HG02884 (cell line): ENCODE measurements at regions not wholly inside any gene's neighbourhood (a gene's known extent, or its start where the extent isn't known, plus 50 kb on each side); places are given as distances from the start of the nearest gene placed in this dataset.

Source experiments
- ATAC-seq: cut with Tn5 transposase; IDR thresholded peaks from one replicate; pipeline ENCODE4 v1.9.1; 2021; ENCODE audit warnings: mild to moderate bottlenecking, moderate library complexity; ENCODE audit not compliant: unreplicated experiment

DNA sequence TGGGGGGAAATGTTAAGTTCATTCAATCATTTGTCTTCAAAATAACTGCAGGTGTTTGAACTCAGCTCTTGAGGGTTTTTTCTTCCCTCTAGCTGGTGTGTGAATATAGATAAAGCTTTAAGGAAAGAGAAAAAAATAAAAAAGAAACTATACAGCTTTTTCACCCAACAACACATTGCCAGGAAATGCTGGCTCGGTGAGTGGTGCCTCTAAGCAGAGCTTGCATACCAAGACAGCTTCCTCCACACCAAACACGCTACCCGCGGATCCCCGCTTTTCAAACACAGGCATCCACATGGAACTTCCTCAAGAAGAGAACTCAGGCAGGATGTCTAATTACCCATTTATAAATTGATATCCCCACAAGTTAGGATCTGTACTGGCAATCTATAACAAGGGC lies 69.8 kb upstream of the TANK start:
- peak; percentile 38 for ATAC-seq

- no peak for ATAC-seq
These were observed 64.9 kb upstream of the TANK start for GRCh38 chr2:161095314-161095713.

GRCh38 chr2:161096336-161096735 lies 63.9 kb upstream of the TANK start:
- ATAC-seq = no peak

- ATAC-seq = no peak
These were observed 63.1 kb upstream of the TANK start for GRCh38 chr2:161097157-161097556.

GRCh38 chr2:161100211-161100895 lies 59.9 kb upstream of the TANK start:
- no peak for ATAC-seq

- ATAC-seq = no peak
These were observed 58.8 kb upstream of the TANK start for GRCh38 chr2:161101406-161101805.

- ATAC-seq = no peak
These were observed 57.3 kb upstream of the TANK start for GRCh38 chr2:161102770-161103450.

- ATAC-seq = no peak
These were observed 56.8 kb upstream of the TANK start for GRCh38 chr2:161103451-161103831.

DNA sequence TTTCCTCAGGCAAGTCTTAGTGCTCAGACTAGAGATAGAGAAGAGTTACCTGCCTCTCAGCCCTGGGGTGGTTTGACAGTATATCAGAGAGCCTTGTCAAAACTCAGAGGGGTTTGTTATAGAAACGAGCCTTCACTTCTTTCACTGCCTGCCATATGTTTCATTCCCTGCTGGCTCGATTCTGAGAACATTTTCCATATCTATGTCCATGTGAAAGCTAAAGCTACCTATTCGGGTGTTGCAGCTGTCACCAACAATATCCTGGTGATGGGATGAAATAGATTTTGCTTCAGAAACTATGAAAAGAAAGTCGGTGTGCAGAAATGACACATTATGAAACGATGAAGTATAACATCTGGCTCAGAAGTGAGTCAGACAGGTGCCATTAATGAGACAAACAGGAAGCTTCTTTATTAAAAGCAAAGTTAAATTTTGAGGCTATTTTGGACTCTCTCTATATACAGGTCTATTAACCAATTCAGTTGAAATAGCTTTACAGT lies 56.1 kb upstream of the TANK start:
- peak; percentile 88 for ATAC-seq

DNA sequence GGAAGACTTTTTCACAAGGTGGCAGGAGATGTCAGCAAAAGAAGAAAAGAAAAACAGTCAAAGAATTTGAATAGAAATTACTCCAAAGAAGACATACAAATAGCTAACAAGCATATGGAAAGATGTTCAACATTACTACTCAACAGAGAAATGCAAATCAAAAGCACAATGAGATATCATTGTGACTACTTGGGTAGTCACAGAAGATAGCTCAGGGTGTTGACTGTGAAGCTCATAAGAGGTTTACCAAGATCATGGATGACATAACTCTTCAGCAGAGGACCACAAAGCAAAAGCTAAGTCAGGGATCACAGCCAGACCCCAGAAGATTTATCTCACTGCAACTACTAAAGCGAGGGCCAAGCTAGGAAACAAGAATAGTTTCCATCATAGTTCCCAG lies 53.0 kb upstream of the TANK start:
- ATAC-seq = no peak
